ENCODE measurements at regions not wholly inside any gene's neighbourhood (a gene's known extent, or its start where the extent isn't known, plus 50 kb on each side); places are given as distances from the start of the nearest gene placed in this dataset.

- ATAC-seq (no peak), DNase-seq (no peak)
- Histone ChIP-seq H3K4me3 (no peak overlapping the region), H3K4me1 (peaks cover 17% of the 10 kb centered on the region), H3K27ac (no peak overlapping the region), H3K9me3 (no peaks in the 10 kb centered on the region), H3K36me3 (replicated peaks in 1 of 2; ENCODE audit: insufficient read depth in 1 of 2, low read depth in 2 of 2) (no peaks in the 10 kb centered on the region), H3K27me3 (no peaks in the 10 kb centered on the region)
- intact Hi-C loops (cut with DNase I), result no loop called here
- TF ChIP-seq POLR2A (IDR thresholded peaks at IDR 0.05) (no peak), CTCF (IDR thresholded peaks at IDR 0.05) (no peak)
Measured at GRCh38 chr2:55999231-55999630, 75.6 kb upstream of the EFEMP1 start.

DNA sequence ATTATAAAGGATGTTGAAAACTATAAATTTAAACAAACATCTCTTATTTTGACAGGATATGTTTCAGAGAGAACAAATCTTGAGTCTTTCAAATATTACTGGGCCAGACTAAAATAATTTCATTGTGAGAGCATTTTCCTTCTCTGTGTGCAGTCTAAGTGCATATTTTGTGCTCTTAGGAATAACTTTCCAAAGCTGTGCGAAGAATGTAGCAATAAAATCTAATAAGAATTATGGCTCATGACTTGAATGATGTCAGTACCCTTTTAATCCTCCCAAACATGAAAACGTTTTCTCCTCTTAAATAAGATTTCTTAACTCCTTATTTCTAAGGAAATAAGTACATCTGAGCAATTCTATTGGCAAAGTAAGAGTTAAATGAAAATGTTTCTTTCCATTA, 76.2 kb upstream of the EFEMP1 start:
- no peaks in the 10 kb centered on the region for H3K36me3 ChIP-seq (replicated peaks in 1 of 2; ENCODE audit: insufficient read depth in 1 of 2, low read depth in 2 of 2)
- DNase-seq, result no peak
- intact Hi-C loops (cut with DNase I), result loop anchor here (10.0 kb wide), 1 partner anchor 285 kb away; no protein-coding TSS in a partner anchor
- H3K4me3 ChIP-seq, result no peak overlapping the region
- TF ChIP-seq POLR2A (IDR thresholded peaks at IDR 0.05) (no peak), CTCF (IDR thresholded peaks at IDR 0.05) (no peak)
- no peaks in the 10 kb centered on the region for H3K9me3 ChIP-seq
- peaks cover 17% of the 10 kb centered on the region for H3K4me1 ChIP-seq
- 62 to 68% methylated on average over 2 of the region's 2 CpGs for WGBS, 2 donors
- H3K27ac ChIP-seq, result no peak overlapping the region
- ATAC-seq, result no peak
- no peaks in the 10 kb centered on the region for H3K27me3 ChIP-seq

GRCh38 chr2:56001947-56002346, 78.4 kb upstream of the EFEMP1 start:
- ATAC-seq, result no peak
- no peaks in the 10 kb centered on the region for H3K4me1 ChIP-seq

GRCh38 chr2:56008661-56009431, 85.3 kb upstream of the EFEMP1 start:
- Histone ChIP-seq H3K27ac (no peak overlapping the region), H3K36me3 (replicated peaks in 1 of 2; ENCODE audit: insufficient read depth in 1 of 2, low read depth in 2 of 2) (no peaks in the 10 kb centered on the region), H3K4me3 (no peak overlapping the region), H3K27me3 (no peaks in the 10 kb centered on the region), H3K9me3 (no peaks in the 10 kb centered on the region), H3K4me1 (peaks cover 16% of the 10 kb centered on the region)
- WGBS, 2 donors, result 46 to 52% methylated on average over 8 of the region's 8 CpGs
- intact Hi-C loops (cut with DNase I), result loop anchor here (10.0 kb wide), 1 partner anchor 294 kb away; no protein-coding TSS in a partner anchor
- DNase-seq, result peak in 3 of 4 donors; percentile 29 to 44 (median 32)
- peak; percentile 27 for ATAC-seq
- no peak for TF ChIP-seq CTCF (IDR thresholded peaks at IDR 0.05)
- TF ChIP-seq POLR2A (IDR thresholded peaks at IDR 0.05), result no peak

More at GRCh38 chr2:56001947-56002346, 78.4 kb upstream of the EFEMP1 start:
- Histone ChIP-seq H3K27ac (no peak overlapping the region), H3K4me3 (no peak overlapping the region), H3K36me3 (replicated peaks in 1 of 2; ENCODE audit: insufficient read depth in 1 of 2, low read depth in 2 of 2) (no peaks in the 10 kb centered on the region), H3K27me3 (no peaks in the 10 kb centered on the region), H3K9me3 (no peaks in the 10 kb centered on the region)
- WGBS, 2 donors, result 51 to 53% methylated on average over 1 of the region's 1 CpG
- TF ChIP-seq POLR2A (IDR thresholded peaks at IDR 0.05) (no peak), CTCF (IDR thresholded peaks at IDR 0.05) (no peak)
- intact Hi-C loops (cut with DNase I), result loop anchor here (10.0 kb wide), 1 partner anchor 287 kb away; no protein-coding TSS in a partner anchor
- DNase-seq, result no peak
